Peyer's patch (tissue), 4 donors: ENCODE measurements at regions not wholly inside any gene's neighbourhood (a gene's known extent, or its start where the extent isn't known, plus 50 kb on each side); places are given as distances from the start of the nearest gene placed in this dataset.

ENCODE experiments used
- CTCF ChIP-seq, 6 experiments: fragments of 450-650 bp in 4 of 6; fragments of 200-600 bp in 2 of 6; sonication (generic) in 1 of 6; IDR thresholded peaks; one replicate each; pipeline ENCODE4 v1.5.1; 2017 to 2019; ENCODE audit warnings: antibody characterized with exemption in 6 of 6, mild to moderate bottlenecking in 3 of 6, moderate library complexity in 1 of 6
- POLR2A ChIP-seq, 2 donors: fragments of 450-650 bp; IDR thresholded peaks; one replicate each; pipeline ENCODE4 v1.5.1; 2017; ENCODE audit warnings: antibody characterized with exemption in 2 of 2, mild to moderate bottlenecking in 2 of 2, moderate library complexity in 2 of 2

GRCh38 chr5:89597878-89598277, 714.9 kb upstream of the MEF2C start:
- TF ChIP-seq CTCF (IDR thresholded peaks at IDR 0.05) (no peak), POLR2A (IDR thresholded peaks at IDR 0.05) (no peak)
